ENCODE measurements at regions not wholly inside any gene's neighbourhood (a gene's known extent, or its start where the extent isn't known, plus 50 kb on each side); places are given as distances from the start of the nearest gene placed in this dataset.

- Histone ChIP-seq H3K4me1 (no peaks in the 10 kb centered on the region), H3K9me3 (peaks cover 0 to 10% (median 0%) of the 10 kb centered on the region in 11 donors), H3K4me3 (no peak overlapping the region), H3K27ac (no peak overlapping the region), H3K36me3 (peaks cover 0 to 99% (median 41%) of the 10 kb centered on the region in 9 donors), H3K27me3 (no peaks in the 10 kb centered on the region)
- WGBS, 2 donors: 95 to 96% methylated on average over 23 of the region's 23 CpGs
- no peak for TF ChIP-seq CTCF (IDR thresholded peaks at IDR 0.05)
- intact Hi-C loops (cut with DNase I): no loop called here
- no peak for ATAC-seq
- DNase-seq: no peak
These were observed 126.2 kb downstream of the PTPRS start for GRCh38 chr19:5214371-5214770.

- no peaks in the 10 kb centered on the region for H3K4me1 ChIP-seq
- H3K4me3 ChIP-seq: no peak overlapping the region
- peaks cover 0 to 98% (median 34%) of the 10 kb centered on the region in 9 donors for H3K36me3 ChIP-seq
- no peak for TF ChIP-seq CTCF (IDR thresholded peaks at IDR 0.05)
- intact Hi-C loops (cut with DNase I): no loop called here
- 96 to 98% methylated on average over 3 of the region's 3 CpGs for WGBS, 2 donors
- DNase-seq (no peak), ATAC-seq (no peak)
- peaks cover 0 to 10% (median 0%) of the 10 kb centered on the region in 11 donors for H3K9me3 ChIP-seq
- no peaks in the 10 kb centered on the region for H3K27me3 ChIP-seq
- H3K27ac ChIP-seq: no peak overlapping the region
These were observed 126.9 kb downstream of the PTPRS start for GRCh38 chr19:5213667-5214066.

GRCh38 chr19:5212101-5212500 is 128.5 kb downstream of the PTPRS start:
- Histone ChIP-seq H3K36me3 (peaks cover 0 to 98% (median 29%) of the 10 kb centered on the region in 9 donors), H3K27ac (no peak overlapping the region), H3K27me3 (no peaks in the 10 kb centered on the region), H3K4me1 (no peaks in the 10 kb centered on the region), H3K4me3 (no peak overlapping the region), H3K9me3 (peaks cover 0 to 10% (median 0%) of the 10 kb centered on the region in 11 donors)
- intact Hi-C loops (cut with DNase I): no loop called here
- DNase-seq: no peak
- WGBS, 2 donors: 96 to 98% methylated on average over 30 of the region's 30 CpGs
- no peak for ATAC-seq
- no peak for TF ChIP-seq CTCF (IDR thresholded peaks at IDR 0.05)

GRCh38 chr19:5211217-5211822 is 129.3 kb downstream of the PTPRS start:
- H3K36me3 ChIP-seq: peaks cover 0 to 90% (median 29%) of the 10 kb centered on the region in 9 donors
- WGBS, 2 donors: 98 to 99% methylated on average over 9 of the region's 9 CpGs
- H3K4me3 ChIP-seq: no peak overlapping the region
- no peak overlapping the region for H3K27ac ChIP-seq
- intact Hi-C loops (cut with DNase I): no loop called here
- DNase-seq (no peak), ATAC-seq (no peak)
- no peak for TF ChIP-seq CTCF (IDR thresholded peaks at IDR 0.05)
- H3K27me3 ChIP-seq: no peaks in the 10 kb centered on the region
- no peaks in the 10 kb centered on the region for H3K4me1 ChIP-seq
- peaks cover 0 to 10% (median 0%) of the 10 kb centered on the region in 11 donors for H3K9me3 ChIP-seq

Measured in heart right ventricle (tissue), 16 donors.